ENCODE measurements at regions not wholly inside any gene's neighbourhood (a gene's known extent, or its start where the extent isn't known, plus 50 kb on each side); places are given as distances from the start of the nearest gene placed in this dataset.
"Not testable (repeated sequence)": the region's sequence is repeated elsewhere in the genome, so short reads cannot be mapped to it uniquely, and the experiment has no call there.

DNA sequence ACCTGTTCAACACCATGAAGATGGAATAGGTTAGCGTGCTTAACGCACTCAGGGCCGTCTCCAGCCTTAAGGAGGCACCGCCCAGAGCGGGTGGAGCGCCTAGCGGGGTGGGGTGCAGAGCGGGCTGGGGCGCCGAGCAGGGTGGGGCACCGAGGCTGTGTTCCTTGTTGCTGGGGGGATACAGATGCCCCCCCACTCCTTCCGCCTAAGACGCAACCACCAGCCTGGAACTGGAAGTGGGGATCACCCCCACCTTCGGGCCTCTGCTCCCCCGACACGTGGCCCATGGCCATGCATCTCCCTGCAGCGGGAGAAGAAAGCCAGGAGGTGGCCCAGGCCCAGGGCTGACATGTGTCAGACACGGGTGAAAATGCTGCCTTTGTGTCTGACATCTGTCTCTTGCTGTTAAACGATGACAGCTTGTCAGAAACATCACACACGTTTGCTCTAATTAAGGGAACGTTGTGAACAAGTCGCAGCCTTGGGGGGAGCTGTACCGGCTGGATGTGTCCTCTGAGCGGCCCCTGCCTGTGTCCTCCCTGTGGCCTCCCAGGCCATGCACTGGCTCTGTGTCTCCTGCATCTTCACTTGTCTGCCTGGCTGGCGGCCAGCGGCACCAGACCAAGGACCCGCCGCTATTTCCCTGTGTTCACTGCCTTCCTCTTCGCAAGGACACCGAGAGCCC, 192.5 kb downstream of the LAT start:
- not testable (repeated sequence) for TF ChIP-seq POLR2A (IDR thresholded peaks at IDR 0.05; ENCODE audit: low read length); GATA1 (IDR thresholded peaks at IDR 0.05; ENCODE audit: low read depth, low read length)
